ENCODE measurements at regions not wholly inside any gene's neighbourhood (a gene's known extent, or its start where the extent isn't known, plus 50 kb on each side); places are given as distances from the start of the nearest gene placed in this dataset.

DNA sequence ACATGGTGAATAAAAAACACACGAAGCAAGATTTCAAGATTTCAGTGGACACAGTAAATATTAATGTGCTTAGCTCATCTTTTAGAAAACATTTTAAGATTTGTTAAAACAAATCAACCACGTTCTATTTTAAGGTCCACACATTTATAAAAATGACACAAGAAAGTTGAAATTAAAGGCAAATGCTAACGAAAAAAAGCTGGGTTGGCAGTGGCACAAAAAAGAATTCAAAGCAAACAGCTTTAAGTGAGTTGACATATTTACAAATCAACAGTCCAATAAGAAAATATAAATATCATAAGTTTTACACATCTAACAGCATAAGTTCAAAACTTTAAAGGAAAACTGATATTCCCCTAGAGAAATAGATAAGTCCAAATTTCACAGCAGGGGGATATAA lies 430.4 kb upstream of the CCDC54 start:
- no peak for DNase-seq (ENCODE audit: low spot score)
- TF ChIP-seq, protein P1, sequence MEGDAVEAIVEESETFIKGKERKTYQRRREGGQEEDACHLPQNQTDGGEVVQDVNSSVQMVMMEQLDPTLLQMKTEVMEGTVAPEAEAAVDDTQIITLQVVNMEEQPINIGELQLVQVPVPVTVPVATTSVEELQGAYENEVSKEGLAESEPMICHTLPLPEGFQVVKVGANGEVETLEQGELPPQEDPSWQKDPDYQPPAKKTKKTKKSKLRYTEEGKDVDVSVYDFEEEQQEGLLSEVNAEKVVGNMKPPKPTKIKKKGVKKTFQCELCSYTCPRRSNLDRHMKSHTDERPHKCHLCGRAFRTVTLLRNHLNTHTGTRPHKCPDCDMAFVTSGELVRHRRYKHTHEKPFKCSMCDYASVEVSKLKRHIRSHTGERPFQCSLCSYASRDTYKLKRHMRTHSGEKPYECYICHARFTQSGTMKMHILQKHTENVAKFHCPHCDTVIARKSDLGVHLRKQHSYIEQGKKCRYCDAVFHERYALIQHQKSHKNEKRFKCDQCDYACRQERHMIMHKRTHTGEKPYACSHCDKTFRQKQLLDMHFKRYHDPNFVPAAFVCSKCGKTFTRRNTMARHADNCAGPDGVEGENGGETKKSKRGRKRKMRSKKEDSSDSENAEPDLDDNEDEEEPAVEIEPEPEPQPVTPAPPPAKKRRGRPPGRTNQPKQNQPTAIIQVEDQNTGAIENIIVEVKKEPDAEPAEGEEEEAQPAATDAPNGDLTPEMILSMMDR (IDR thresholded peaks at IDR 0.05; ENCODE audit: extremely low read depth, missing control alignments): no peak

DNA sequence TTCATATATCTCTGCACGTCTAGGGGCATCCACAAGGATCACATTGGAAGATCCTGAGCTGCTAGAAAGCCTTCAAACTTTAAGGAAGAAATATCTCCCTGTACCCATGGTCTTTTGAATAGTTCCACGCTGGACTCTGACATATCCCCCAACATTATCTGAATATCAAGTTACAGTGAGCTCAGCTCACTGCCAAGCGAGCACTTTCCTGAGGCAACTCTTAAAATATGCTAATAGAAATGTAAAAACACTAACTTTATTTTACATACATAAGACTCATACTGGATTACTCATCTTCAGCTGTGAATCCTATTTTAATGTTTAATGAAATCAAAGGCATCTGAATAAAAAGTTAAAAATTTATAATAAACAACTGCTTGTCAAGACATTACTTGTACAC lies 420.2 kb upstream of the CCDC54 start:
- TF ChIP-seq, protein P1 (IDR thresholded peaks at IDR 0.05; ENCODE audit: extremely low read depth, missing control alignments): no peak
- no peak for DNase-seq (ENCODE audit: low spot score)

DNA sequence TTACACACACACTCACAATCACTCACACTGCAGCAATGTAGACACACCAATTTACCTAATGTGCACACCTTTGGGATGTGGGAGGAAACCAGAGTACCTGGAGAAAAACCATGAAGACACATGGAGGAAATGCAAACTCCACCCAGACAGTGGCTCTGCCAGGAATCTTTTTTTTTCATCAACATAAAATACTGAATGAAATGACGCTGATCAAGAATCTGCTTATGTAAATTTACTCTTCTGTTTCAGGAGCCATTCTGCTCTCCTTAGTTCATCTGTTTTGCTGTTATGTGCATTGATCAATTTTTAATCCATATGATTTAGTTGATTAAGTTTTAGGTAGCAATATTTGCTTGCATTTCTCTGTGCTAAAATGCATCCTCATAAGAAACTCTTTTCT lies 414.2 kb upstream of the CCDC54 start:
- DNase-seq (ENCODE audit: low spot score): no peak
- TF ChIP-seq, protein P1 (IDR thresholded peaks at IDR 0.05; ENCODE audit: extremely low read depth, missing control alignments): no peak

DNA sequence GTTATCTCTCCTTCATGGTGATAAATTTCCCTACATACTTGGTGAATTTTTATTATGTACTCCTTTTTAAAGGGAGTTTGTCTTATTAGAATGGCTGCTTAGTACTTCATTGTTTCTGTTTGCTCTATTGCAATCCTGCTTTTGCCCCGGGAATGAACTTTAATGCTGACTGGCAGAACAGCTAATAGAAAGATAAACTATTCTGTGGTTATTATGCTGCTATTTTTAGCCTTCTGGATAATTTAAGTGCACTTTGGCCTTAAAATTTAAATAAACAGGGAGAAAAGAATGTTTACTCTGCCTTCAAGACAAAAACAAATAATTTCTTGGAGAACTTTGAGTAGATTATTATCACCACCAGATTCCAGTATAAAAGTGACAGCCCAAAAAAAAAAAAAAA lies 413.8 kb upstream of the CCDC54 start:
- no peak for DNase-seq (ENCODE audit: low spot score)
- TF ChIP-seq, protein P1 (IDR thresholded peaks at IDR 0.05; ENCODE audit: extremely low read depth, missing control alignments): no peak

DNA sequence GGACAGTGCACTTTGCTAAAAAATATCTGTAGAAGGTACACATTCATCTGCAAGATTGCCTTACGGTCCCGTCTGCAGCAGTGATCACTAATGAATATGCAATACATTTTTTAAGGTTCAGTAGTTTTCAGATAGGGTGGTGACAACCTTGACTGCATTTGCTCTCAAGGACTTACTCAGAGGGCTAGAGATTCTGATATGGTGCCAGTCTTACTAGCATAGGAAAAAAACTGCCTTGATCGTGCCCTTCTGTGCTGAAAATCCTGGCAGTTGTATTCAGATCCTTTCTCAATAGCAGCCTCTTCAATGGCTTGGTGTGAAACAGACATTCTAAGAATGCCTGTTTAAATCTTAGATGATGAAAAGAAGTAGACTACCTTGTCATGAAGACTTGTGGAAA lies 411.9 kb upstream of the CCDC54 start:
- DNase-seq (ENCODE audit: low spot score): no peak
- TF ChIP-seq, protein P1 (IDR thresholded peaks at IDR 0.05; ENCODE audit: extremely low read depth, missing control alignments): no peak

DNA sequence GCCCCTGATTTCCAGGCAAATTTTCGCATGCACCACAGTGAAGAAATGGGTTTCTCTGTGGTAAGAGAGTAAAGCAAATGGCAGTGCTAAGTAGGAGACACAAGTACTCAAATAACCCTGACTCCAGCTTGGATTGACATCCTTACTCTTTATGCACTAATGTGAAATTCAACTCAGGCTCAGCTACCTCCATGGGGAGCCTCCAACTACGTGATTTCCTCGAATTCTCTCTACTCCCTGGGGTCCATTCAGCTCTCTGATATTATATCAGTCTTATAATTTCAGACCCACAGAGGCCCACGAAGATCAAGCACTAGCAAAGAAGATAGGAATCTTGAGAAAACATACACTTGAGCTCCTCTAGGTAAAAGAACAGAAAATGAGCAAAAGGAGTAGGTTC lies 407.6 kb upstream of the CCDC54 start:
- TF ChIP-seq, protein P1 (IDR thresholded peaks at IDR 0.05; ENCODE audit: extremely low read depth, missing control alignments): no peak
- no peak for DNase-seq (ENCODE audit: low spot score)

DNA sequence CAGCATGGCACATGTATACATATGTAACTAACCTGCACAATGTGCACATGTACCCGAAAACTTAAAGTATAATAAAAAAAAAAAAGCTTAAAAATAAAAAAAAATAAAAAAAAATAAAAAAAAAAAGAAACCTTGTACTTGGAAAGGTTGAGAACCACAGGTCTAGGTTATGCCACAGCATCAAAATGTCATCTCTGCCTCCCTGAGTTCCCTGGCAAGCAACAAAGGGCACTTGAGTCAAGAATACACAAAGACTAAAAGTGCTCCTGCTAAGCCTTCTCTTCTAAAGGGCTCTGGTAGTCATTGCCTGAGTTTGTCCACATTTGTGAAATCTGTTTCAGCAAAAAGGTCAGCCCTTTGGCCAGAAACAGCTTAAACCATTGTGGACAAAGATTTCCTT lies 395.8 kb upstream of the CCDC54 start:
- TF ChIP-seq, protein P1 (IDR thresholded peaks at IDR 0.05; ENCODE audit: extremely low read depth, missing control alignments): no peak
- DNase-seq (ENCODE audit: low spot score): no peak

All from GM20000 (cell line).